ENCODE measurements at regions not wholly inside any gene's neighbourhood (a gene's known extent, or its start where the extent isn't known, plus 50 kb on each side); places are given as distances from the start of the nearest gene placed in this dataset.

DNA sequence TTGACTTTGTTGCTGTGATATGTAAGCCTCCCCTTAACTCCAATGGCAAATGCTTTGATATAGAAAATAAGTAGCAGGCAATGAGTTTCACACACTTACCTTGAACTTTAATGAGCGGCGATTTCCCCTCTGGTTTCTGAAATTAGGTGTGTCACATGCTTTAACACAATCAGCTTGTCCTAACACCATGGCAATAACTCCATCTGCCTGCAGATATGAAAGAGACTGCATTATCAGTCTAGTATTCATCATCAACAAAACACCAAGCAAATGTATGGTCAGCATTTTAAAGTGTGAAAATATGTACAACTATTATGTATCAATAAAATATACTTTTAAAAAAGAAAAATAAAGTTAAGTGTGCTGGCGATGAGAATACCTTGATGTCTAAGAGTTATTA lies 128.8 kb upstream of the FAM9B start:
- TF ChIP-seq POLR2A (IDR thresholded peaks at IDR 0.05) (no peak), POLR2AphosphoS5 (IDR thresholded peaks at IDR 0.05) (no peak)
- TF ChIP-seq, protein P1, sequence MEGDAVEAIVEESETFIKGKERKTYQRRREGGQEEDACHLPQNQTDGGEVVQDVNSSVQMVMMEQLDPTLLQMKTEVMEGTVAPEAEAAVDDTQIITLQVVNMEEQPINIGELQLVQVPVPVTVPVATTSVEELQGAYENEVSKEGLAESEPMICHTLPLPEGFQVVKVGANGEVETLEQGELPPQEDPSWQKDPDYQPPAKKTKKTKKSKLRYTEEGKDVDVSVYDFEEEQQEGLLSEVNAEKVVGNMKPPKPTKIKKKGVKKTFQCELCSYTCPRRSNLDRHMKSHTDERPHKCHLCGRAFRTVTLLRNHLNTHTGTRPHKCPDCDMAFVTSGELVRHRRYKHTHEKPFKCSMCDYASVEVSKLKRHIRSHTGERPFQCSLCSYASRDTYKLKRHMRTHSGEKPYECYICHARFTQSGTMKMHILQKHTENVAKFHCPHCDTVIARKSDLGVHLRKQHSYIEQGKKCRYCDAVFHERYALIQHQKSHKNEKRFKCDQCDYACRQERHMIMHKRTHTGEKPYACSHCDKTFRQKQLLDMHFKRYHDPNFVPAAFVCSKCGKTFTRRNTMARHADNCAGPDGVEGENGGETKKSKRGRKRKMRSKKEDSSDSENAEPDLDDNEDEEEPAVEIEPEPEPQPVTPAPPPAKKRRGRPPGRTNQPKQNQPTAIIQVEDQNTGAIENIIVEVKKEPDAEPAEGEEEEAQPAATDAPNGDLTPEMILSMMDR (IDR thresholded peaks at IDR 0.05) = no peak
